Large intestine (tissue), 3 donors: ENCODE measurements at regions not wholly inside any gene's neighbourhood (a gene's known extent, or its start where the extent isn't known, plus 50 kb on each side); places are given as distances from the start of the nearest gene placed in this dataset.
"Not testable (repeated sequence)": the region's sequence is repeated elsewhere in the genome, so short reads cannot be mapped to it uniquely, and the experiment has no call there.

Experiments used
- DNase-seq, 2 donors: peaks; one replicate each; pipeline versions ENCODE4 v3.0.0 to v3.0.0-alpha.2; 2013
- H3K27ac ChIP-seq: one replicate; pipeline ENCODE4 v1.5.1; 2013; ENCODE audit warnings: low read length
- H3K27me3 ChIP-seq: 2 replicates; pipeline ENCODE4 v1.6.1; 2013; ENCODE audit warnings: low read length; ENCODE audit not compliant: control insufficient read depth, insufficient read depth
- H3K36me3 ChIP-seq: 2 replicates; pipeline ENCODE4 v1.6.1; 2013; ENCODE audit warnings: low read length; ENCODE audit not compliant: control insufficient read depth, insufficient read depth
- H3K4me1 ChIP-seq: one replicate; pipeline ENCODE4 v1.6.1; 2013; ENCODE audit warnings: low read length; ENCODE audit not compliant: control insufficient read depth, insufficient read depth
- H3K4me3 ChIP-seq: one replicate; pipeline ENCODE4 v1.5.1; 2013; ENCODE audit warnings: low read length
- H3K9me3 ChIP-seq: one replicate; pipeline ENCODE4 v1.6.1; 2013; ENCODE audit warnings: mild to moderate bottlenecking, low read depth, low read length, moderate library complexity; ENCODE audit not compliant: control insufficient read depth
- WGBS: methylation state at CpG from one replicate; pipeline ENCODE4 v1.1.5; 2013; ENCODE audit warnings: low lambda C conversion rate; ENCODE audit not compliant: insufficient coverage; 5-methylcytosine and 5-hydroxymethylcytosine counted together

GRCh38 chr5:130514984-130515690 lies 610.9 kb downstream of the CHSY3 start:
- H3K36me3 ChIP-seq: no peaks in the 10 kb centered on the region
- H3K27me3 ChIP-seq: no peaks in the 10 kb centered on the region
- H3K4me1 ChIP-seq: no peaks in the 10 kb centered on the region
- H3K9me3 ChIP-seq: no peaks in the 10 kb centered on the region
- no CpG with 5 or more reads among the region's 2 CpGs for WGBS
- H3K27ac ChIP-seq: no peak overlapping the region
- H3K4me3 ChIP-seq: no peak overlapping the region
- no peak for DNase-seq

- no peak overlapping the region for H3K27ac ChIP-seq
- no peaks in the 10 kb centered on the region for H3K27me3 ChIP-seq
Measured at GRCh38 chr5:130502702-130503101, 598.4 kb downstream of the CHSY3 start.

GRCh38 chr5:130501151-130501865 lies 597.0 kb downstream of the CHSY3 start:
- Histone ChIP-seq H3K36me3 (no peaks in the 10 kb centered on the region), H3K27ac (no peak overlapping the region), H3K4me3 (no peak overlapping the region), H3K9me3 (no peaks in the 10 kb centered on the region), H3K27me3 (no peaks in the 10 kb centered on the region), H3K4me1 (no peaks in the 10 kb centered on the region)
- 44% methylated on average over 3 of the region's 3 CpGs for WGBS
- no peak for DNase-seq

More at GRCh38 chr5:130502702-130503101, 598.4 kb downstream of the CHSY3 start:
- no peaks in the 10 kb centered on the region for H3K36me3 ChIP-seq
- no peak overlapping the region for H3K4me3 ChIP-seq
- H3K4me1 ChIP-seq: no peaks in the 10 kb centered on the region
- DNase-seq: no peak
- no peaks in the 10 kb centered on the region for H3K9me3 ChIP-seq
- WGBS: no CpG with 5 or more reads among the region's 4 CpGs

- not testable (repeated sequence) for H3K27me3 ChIP-seq
- no CpG with 5 or more reads among the region's 4 CpGs for WGBS
Measured at GRCh38 chr5:130500495-130500894, 596.2 kb downstream of the CHSY3 start.

GRCh38 chr5:130496215-130496614 lies 592.0 kb downstream of the CHSY3 start:
- no peak overlapping the region for H3K27ac ChIP-seq
- H3K27me3 ChIP-seq: no peaks in the 10 kb centered on the region
- 100% methylated on average over 1 of the region's 1 CpG for WGBS
- H3K4me3 ChIP-seq: no peak overlapping the region
- DNase-seq: no peak
- no peaks in the 10 kb centered on the region for H3K9me3 ChIP-seq
- no peaks in the 10 kb centered on the region for H3K4me1 ChIP-seq
- no peaks in the 10 kb centered on the region for H3K36me3 ChIP-seq

More at GRCh38 chr5:130500495-130500894, 596.2 kb downstream of the CHSY3 start:
- H3K4me1 ChIP-seq, H3K4me3 ChIP-seq, H3K9me3 ChIP-seq, H3K36me3 ChIP-seq, DNase-seq, H3K27ac ChIP-seq: not testable (repeated sequence)

GRCh38 chr5:130488252-130488651 lies 584.0 kb downstream of the CHSY3 start:
- Histone ChIP-seq H3K4me1 (no peaks in the 10 kb centered on the region), H3K36me3 (no peaks in the 10 kb centered on the region), H3K9me3 (no peaks in the 10 kb centered on the region), H3K4me3 (no peak overlapping the region), H3K27me3 (no peaks in the 10 kb centered on the region), H3K27ac (no peak overlapping the region)
- WGBS: no CpG with 5 or more reads among the region's 1 CpG
- no peak for DNase-seq

GRCh38 chr5:130479045-130479804 lies 575.0 kb downstream of the CHSY3 start:
- H3K27ac ChIP-seq: no peak overlapping the region
- no peaks in the 10 kb centered on the region for H3K27me3 ChIP-seq
- no peak overlapping the region for H3K4me3 ChIP-seq
- no CpG with 5 or more reads among the region's 9 CpGs for WGBS
- H3K36me3 ChIP-seq: no peaks in the 10 kb centered on the region
- H3K9me3 ChIP-seq: no peaks in the 10 kb centered on the region
- H3K4me1 ChIP-seq: no peaks in the 10 kb centered on the region
- DNase-seq: no peak

- no peaks in the 10 kb centered on the region for H3K4me1 ChIP-seq
- H3K36me3 ChIP-seq: no peaks in the 10 kb centered on the region
- no peak overlapping the region for H3K4me3 ChIP-seq
- DNase-seq: peak in 1 of 2 donors; percentile 3
- no peak overlapping the region for H3K27ac ChIP-seq
- no CpG with 5 or more reads among the region's 6 CpGs for WGBS
- no peaks in the 10 kb centered on the region for H3K27me3 ChIP-seq
- no peaks in the 10 kb centered on the region for H3K9me3 ChIP-seq
Measured at GRCh38 chr5:130476325-130476724, 572.1 kb downstream of the CHSY3 start.

- no peak overlapping the region for H3K27ac ChIP-seq
- H3K4me3 ChIP-seq: no peak overlapping the region
- WGBS: 100% methylated on average over 1 of the region's 1 CpG
- H3K9me3 ChIP-seq: no peaks in the 10 kb centered on the region
- H3K36me3 ChIP-seq: no peaks in the 10 kb centered on the region
- no peak for DNase-seq
- no peaks in the 10 kb centered on the region for H3K27me3 ChIP-seq
- H3K4me1 ChIP-seq: no peaks in the 10 kb centered on the region
Measured at GRCh38 chr5:130462516-130462915, 558.3 kb downstream of the CHSY3 start.

GRCh38 chr5:130455175-130455574 lies 550.9 kb downstream of the CHSY3 start:
- H3K27me3 ChIP-seq: no peaks in the 10 kb centered on the region
- H3K9me3 ChIP-seq: no peaks in the 10 kb centered on the region
- H3K27ac ChIP-seq: no peak overlapping the region
- DNase-seq: no peak
- H3K36me3 ChIP-seq: no peaks in the 10 kb centered on the region
- WGBS: 83% methylated on average over 1 of the region's 2 CpGs
- no peak overlapping the region for H3K4me3 ChIP-seq
- no peaks in the 10 kb centered on the region for H3K4me1 ChIP-seq
